Ovary (tissue), 3 donors: ENCODE measurements at regions not wholly inside any gene's neighbourhood (a gene's known extent, or its start where the extent isn't known, plus 50 kb on each side); places are given as distances from the start of the nearest gene placed in this dataset.

Experiments
- EP300 ChIP-seq: sonication (generic); formaldehyde crosslinking; IDR thresholded peaks from one replicate; pipeline ENCODE4 v1.6.1; 2017; ENCODE audit warnings: antibody characterized with exemption
- POLR2A ChIP-seq: fragments of 450-650 bp; IDR thresholded peaks from one replicate; pipeline ENCODE4 v1.6.1; 2017; ENCODE audit warnings: antibody characterized with exemption, mild to moderate bottlenecking, moderate library complexity
- TF ChIP-seq, protein P1 (sequence below), 3 donors: fragments of 450-650 bp in 2 of 3; fragments of 200-600 bp in 1 of 3; IDR thresholded peaks; one replicate each; pipeline versions ENCODE4 v1.5.1 to v1.8.0; 2016 to 2022; ENCODE audit warnings: antibody characterized with exemption in 3 of 3, mild to moderate bottlenecking in 1 of 3
- donor health status: DM: no; HTN: no; CAD: no.

GRCh38 chr3:22620498-22620897 is 582.6 kb upstream of the UBE2E2 start:
- TF ChIP-seq, protein P1, sequence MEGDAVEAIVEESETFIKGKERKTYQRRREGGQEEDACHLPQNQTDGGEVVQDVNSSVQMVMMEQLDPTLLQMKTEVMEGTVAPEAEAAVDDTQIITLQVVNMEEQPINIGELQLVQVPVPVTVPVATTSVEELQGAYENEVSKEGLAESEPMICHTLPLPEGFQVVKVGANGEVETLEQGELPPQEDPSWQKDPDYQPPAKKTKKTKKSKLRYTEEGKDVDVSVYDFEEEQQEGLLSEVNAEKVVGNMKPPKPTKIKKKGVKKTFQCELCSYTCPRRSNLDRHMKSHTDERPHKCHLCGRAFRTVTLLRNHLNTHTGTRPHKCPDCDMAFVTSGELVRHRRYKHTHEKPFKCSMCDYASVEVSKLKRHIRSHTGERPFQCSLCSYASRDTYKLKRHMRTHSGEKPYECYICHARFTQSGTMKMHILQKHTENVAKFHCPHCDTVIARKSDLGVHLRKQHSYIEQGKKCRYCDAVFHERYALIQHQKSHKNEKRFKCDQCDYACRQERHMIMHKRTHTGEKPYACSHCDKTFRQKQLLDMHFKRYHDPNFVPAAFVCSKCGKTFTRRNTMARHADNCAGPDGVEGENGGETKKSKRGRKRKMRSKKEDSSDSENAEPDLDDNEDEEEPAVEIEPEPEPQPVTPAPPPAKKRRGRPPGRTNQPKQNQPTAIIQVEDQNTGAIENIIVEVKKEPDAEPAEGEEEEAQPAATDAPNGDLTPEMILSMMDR (IDR thresholded peaks at IDR 0.05): no peak
- TF ChIP-seq EP300: no peak
- TF ChIP-seq POLR2A: no peak
